Activated B cell treated with CpG ODN at 0.5 μM for 24 hours (primary cell): ENCODE measurements at regions not wholly inside any gene's neighbourhood (a gene's known extent, or its start where the extent isn't known, plus 50 kb on each side); places are given as distances from the start of the nearest gene placed in this dataset.

ENCODE experiments used
- ATAC-seq: fragments of 200-7000 bp; cut with Tn5 transposase; one replicate; pipeline ENCODE4 v1.10.0; 2021; ENCODE audit warnings: low read depth, mild to moderate bottlenecking, moderate library complexity
- CTCF ChIA-PET: fragments of 350-600 bp; sonication (Branson Sonifier 250); formaldehyde crosslinking; loops from one replicate; lab custom pipeline; 2021; ENCODE audit warnings: antibody characterized with exemption; lab: Charles Lee
- POLR2A ChIA-PET: fragments of 350-600 bp; sonication (Branson Sonifier 250); formaldehyde crosslinking; loops from one replicate; lab custom pipeline; 2021; ENCODE audit warnings: antibody characterized with exemption; lab: Charles Lee
- DNase-seq: peaks from one replicate; pipeline ENCODE4 v3.0.0; 2022
- H3K27ac Mint-ChIP-seq: one replicate; pipeline ENCODE4 v1.8.0; 2020; ENCODE audit warnings: mixed read lengths
- H3K27me3 Mint-ChIP-seq: one replicate; pipeline ENCODE4 v1.8.0; 2021; ENCODE audit warnings: mixed read lengths
- H3K36me3 Mint-ChIP-seq: one replicate; pipeline ENCODE4 v1.8.0; 2021; ENCODE audit warnings: low read depth, mixed read lengths
- H3K4me1 Mint-ChIP-seq: one replicate; pipeline ENCODE4 v1.8.0; 2021; ENCODE audit warnings: mixed read lengths
- H3K4me3 Mint-ChIP-seq: one replicate; pipeline ENCODE4 v1.8.0; 2020; ENCODE audit warnings: mild to moderate bottlenecking, mixed read lengths
- H3K9me3 Mint-ChIP-seq: one replicate; pipeline ENCODE4 v1.8.0; 2020; ENCODE audit warnings: mixed read lengths
- CTCF ChIP-seq: fragments of 200-600 bp; IDR thresholded peaks from one replicate; pipeline ENCODE4 v1.8.0; 2022; ENCODE audit warnings: antibody characterized with exemption, mild to moderate bottlenecking
- intact Hi-C: fragments of 100-400 bp; cut with micrococcal nuclease; formaldehyde crosslinking; loops from one replicate; pipeline ENCODE4 v1.15.1; 2024

- CTCF ChIA-PET = no interaction called here
- DNase-seq = no peak
- Mint-ChIP-seq H3K9me3 (peaks cover 3% of the 10 kb centered on the region), H3K36me3 (no peaks in the 10 kb centered on the region), H3K4me3 (no peak overlapping the region), H3K27ac (no peak overlapping the region), H3K4me1 (no peaks in the 10 kb centered on the region), H3K27me3 (peaks cover 17% of the 10 kb centered on the region)
- intact Hi-C loops = no loop called here
- ATAC-seq = no peak
- POLR2A ChIA-PET = no interaction called here
- TF ChIP-seq CTCF = no peak
Measured at GRCh38 chr22:44586999-44587736, 89.1 kb upstream of the RTL6 start.

GRCh38 chr22:44586351-44586990 is 88.4 kb upstream of the RTL6 start:
- no peaks in the 10 kb centered on the region for H3K4me1 Mint-ChIP-seq
- ATAC-seq = no peak
- CTCF ChIA-PET = no interaction called here
- intact Hi-C loops = no loop called here
- H3K27ac Mint-ChIP-seq = no peak overlapping the region
- TF ChIP-seq CTCF = no peak
- DNase-seq = no peak
- H3K9me3 Mint-ChIP-seq = peaks cover 3% of the 10 kb centered on the region
- H3K27me3 Mint-ChIP-seq = peaks cover 17% of the 10 kb centered on the region
- POLR2A ChIA-PET = no interaction called here
- H3K36me3 Mint-ChIP-seq = no peaks in the 10 kb centered on the region
- H3K4me3 Mint-ChIP-seq = no peak overlapping the region

DNA sequence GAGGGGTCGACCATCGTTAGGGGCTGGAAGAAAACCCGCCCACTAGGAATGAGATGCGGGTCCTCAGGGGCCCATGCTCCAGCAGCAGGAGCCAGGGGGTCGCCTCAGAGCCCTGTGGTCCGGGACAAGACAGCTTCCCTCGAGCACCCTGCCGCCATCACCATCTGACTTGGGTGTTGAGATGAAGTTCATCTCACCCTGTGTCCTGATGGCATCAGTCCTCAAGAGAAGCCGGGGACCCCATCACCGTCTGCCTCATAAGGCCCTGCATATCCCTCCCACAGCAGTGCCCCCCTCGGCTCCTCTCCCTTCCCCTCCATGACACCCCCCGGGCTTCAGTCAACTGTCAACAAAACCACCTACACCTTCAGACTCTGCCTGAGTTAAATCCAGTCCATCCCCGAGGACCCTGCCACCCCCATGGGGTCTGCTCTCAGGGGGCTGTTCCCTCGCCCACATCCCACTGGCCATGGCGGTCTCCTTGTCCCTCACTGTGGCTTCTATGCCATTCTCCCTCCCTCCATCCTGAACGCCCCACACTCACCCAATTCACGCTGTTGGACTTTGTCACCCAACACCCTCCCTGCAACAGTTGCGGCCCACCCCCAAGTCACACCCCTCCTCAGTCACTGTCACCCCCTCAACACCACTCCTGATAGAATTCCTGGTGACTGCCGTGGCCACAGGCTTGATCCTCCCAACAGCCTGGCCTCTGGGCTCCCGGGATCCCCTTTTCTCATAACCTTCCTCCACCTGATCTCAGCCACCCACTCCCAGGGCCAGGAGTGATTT is 87.7 kb upstream of the RTL6 start:
- DNase-seq (no peak), ATAC-seq (no peak)
- Mint-ChIP-seq H3K27me3 (peaks cover 17% of the 10 kb centered on the region), H3K4me3 (no peak overlapping the region), H3K9me3 (peaks cover 3% of the 10 kb centered on the region), H3K36me3 (no peaks in the 10 kb centered on the region), H3K27ac (no peak overlapping the region), H3K4me1 (no peaks in the 10 kb centered on the region)
- POLR2A ChIA-PET = no interaction called here
- TF ChIP-seq CTCF = no peak
- CTCF ChIA-PET = no interaction called here
- intact Hi-C loops = no loop called here

- H3K9me3 Mint-ChIP-seq = peaks cover 3% of the 10 kb centered on the region
- H3K27ac Mint-ChIP-seq = no peak overlapping the region
- ChIA-PET POLR2A (no interaction called here), CTCF (no interaction called here)
- intact Hi-C loops = no loop called here
- ATAC-seq (no peak), DNase-seq (no peak)
- H3K4me3 Mint-ChIP-seq = no peak overlapping the region
- H3K4me1 Mint-ChIP-seq = no peaks in the 10 kb centered on the region
- no peak for TF ChIP-seq CTCF
- no peaks in the 10 kb centered on the region for H3K36me3 Mint-ChIP-seq
- H3K27me3 Mint-ChIP-seq = peaks cover 17% of the 10 kb centered on the region
Measured at GRCh38 chr22:44584256-44584902, 86.3 kb upstream of the RTL6 start.

GRCh38 chr22:44583854-44584253 is 85.8 kb upstream of the RTL6 start:
- intact Hi-C loops = no loop called here
- POLR2A ChIA-PET = no interaction called here
- no peaks in the 10 kb centered on the region for H3K9me3 Mint-ChIP-seq
- DNase-seq (no peak), ATAC-seq (no peak)
- no peak for TF ChIP-seq CTCF
- CTCF ChIA-PET = no interaction called here
- no peak overlapping the region for H3K4me3 Mint-ChIP-seq
- H3K4me1 Mint-ChIP-seq = no peaks in the 10 kb centered on the region
- peaks cover 18% of the 10 kb centered on the region for H3K27me3 Mint-ChIP-seq
- H3K27ac Mint-ChIP-seq = no peak overlapping the region
- no peaks in the 10 kb centered on the region for H3K36me3 Mint-ChIP-seq
